ENCODE measurements at regions not wholly inside any gene's neighbourhood (a gene's known extent, or its start where the extent isn't known, plus 50 kb on each side); places are given as distances from the start of the nearest gene placed in this dataset.

GRCh38 chr9:81351166-81351565, 338.2 kb downstream of the TLE1 start:
- DNase-seq (ENCODE audit: low spot score) (no peak), ATAC-seq (ENCODE audit: low FRiP score) (no peak)
- TF ChIP-seq, protein P1, sequence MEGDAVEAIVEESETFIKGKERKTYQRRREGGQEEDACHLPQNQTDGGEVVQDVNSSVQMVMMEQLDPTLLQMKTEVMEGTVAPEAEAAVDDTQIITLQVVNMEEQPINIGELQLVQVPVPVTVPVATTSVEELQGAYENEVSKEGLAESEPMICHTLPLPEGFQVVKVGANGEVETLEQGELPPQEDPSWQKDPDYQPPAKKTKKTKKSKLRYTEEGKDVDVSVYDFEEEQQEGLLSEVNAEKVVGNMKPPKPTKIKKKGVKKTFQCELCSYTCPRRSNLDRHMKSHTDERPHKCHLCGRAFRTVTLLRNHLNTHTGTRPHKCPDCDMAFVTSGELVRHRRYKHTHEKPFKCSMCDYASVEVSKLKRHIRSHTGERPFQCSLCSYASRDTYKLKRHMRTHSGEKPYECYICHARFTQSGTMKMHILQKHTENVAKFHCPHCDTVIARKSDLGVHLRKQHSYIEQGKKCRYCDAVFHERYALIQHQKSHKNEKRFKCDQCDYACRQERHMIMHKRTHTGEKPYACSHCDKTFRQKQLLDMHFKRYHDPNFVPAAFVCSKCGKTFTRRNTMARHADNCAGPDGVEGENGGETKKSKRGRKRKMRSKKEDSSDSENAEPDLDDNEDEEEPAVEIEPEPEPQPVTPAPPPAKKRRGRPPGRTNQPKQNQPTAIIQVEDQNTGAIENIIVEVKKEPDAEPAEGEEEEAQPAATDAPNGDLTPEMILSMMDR (IDR thresholded peaks at IDR 0.05), result no peak

DNA sequence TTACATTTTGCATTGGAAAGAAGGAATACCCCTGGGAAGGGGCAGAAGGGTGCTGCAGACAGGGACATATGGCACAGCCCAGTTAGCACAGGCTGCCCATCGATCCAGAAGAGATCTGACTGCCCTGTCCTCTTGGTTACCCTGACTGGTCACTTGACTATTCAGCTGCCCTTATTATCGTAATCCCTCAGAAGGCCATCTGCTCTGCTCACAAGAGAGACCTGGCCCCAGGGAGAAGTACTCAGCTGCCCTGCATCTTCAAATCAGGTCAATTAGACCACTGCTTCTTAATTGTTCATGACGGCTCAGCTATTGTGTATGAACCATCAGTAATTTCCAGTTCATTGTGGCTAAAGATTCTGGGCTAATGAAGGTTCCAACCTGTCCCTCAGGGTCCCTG, 345.0 kb downstream of the TLE1 start:
- ATAC-seq (ENCODE audit: low FRiP score) (no peak), DNase-seq (ENCODE audit: low spot score) (no peak)
- TF ChIP-seq, protein P1 (IDR thresholded peaks at IDR 0.05), result no peak

DNA sequence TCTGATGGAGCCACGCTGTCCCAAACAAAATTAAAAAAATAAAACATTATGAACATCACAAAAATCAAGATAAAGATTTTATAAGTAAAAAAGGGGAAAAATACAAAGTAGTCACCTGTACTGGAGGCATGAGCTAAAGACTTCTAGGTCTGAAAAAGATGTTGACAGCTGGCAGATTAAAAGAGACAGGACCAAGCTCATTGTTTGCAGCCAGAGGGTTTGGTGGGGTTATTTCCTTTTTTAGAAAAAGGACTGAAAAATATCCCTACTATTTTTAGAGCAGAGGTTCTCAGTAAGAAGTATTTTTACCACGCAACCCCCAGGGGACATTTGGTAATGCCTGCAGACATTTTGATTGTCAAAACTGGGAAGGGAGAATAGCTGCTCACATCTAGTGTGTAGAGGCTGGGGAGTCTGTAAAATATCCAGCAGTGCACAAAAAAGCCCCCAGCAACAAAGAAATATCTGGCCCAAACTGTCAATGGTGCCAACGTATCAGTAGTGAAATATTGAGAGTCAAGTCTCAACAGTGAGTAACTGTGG, 353.4 kb downstream of the TLE1 start:
- TF ChIP-seq, protein P1 (IDR thresholded peaks at IDR 0.05), result no peak
- no peak for ATAC-seq (ENCODE audit: low FRiP score)
- DNase-seq (ENCODE audit: low spot score), result no peak

DNA sequence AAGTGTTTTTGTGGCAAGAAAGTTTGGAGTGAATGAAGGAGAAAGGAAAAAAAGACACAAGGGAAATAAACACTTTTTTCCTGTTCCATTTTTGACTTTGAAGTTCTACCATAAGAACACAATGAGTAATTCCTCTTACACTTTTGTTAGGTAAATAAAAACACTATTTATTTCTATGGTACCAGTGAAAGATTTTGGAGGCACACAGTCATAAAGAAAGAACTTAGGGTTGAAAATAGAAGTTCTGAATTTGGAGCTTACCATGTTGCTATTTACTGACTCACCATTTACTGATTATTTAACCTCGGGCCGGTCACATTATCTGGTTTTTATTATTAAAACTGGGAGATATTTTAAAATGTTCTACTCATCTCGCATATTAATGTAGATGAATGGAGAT, 367.8 kb downstream of the TLE1 start:
- TF ChIP-seq, protein P1 (IDR thresholded peaks at IDR 0.05), result no peak
- no peak for ATAC-seq (ENCODE audit: low FRiP score)
- DNase-seq (ENCODE audit: low spot score), result no peak

GRCh38 chr9:81320909-81321482, 368.4 kb downstream of the TLE1 start:
- TF ChIP-seq, protein P1 (IDR thresholded peaks at IDR 0.05), result no peak
- DNase-seq (ENCODE audit: low spot score), result no peak
- no peak for ATAC-seq (ENCODE audit: low FRiP score)

DNA sequence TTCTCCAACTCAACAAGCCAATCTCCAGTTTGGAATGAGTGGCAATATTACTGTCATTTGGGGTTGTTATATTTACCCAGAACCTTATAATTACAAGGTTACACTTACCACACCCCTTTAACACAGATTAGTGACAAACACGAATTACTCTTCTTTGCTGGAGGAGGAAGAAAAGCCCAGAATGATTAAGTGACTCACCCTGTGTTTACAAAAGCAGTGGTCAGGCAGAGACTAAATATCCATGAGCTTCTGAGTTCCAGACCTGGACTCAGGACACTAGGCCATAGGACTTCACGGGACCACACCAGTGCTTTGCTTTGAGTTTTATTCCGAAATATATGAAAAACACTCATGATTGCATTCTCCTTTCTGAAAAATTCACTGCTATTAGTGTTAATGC, 370.8 kb downstream of the TLE1 start:
- no peak for DNase-seq (ENCODE audit: low spot score)
- no peak for ATAC-seq (ENCODE audit: low FRiP score)
- TF ChIP-seq, protein P1 (IDR thresholded peaks at IDR 0.05), result no peak

- no peak for ATAC-seq (ENCODE audit: low FRiP score)
- no peak for DNase-seq (ENCODE audit: low spot score)
- TF ChIP-seq, protein P1 (IDR thresholded peaks at IDR 0.05), result no peak
These were observed 371.4 kb downstream of the TLE1 start for GRCh38 chr9:81317939-81318338.
